Tibial nerve (tissue), 4 donors: ENCODE measurements at regions not wholly inside any gene's neighbourhood (a gene's known extent, or its start where the extent isn't known, plus 50 kb on each side); places are given as distances from the start of the nearest gene placed in this dataset.
"Not testable (repeated sequence)": the region's sequence is repeated elsewhere in the genome, so short reads cannot be mapped to it uniquely, and the experiment has no call there.

Source experiments
- DNase-seq, 2 donors: peaks; one replicate each; pipeline ENCODE4 v3.0.0-alpha.2; 2019; ENCODE audit warnings: low spot score in 2 of 2
- H3K27ac ChIP-seq, 4 donors: fragments of 200-600 bp; sonication (generic) in 3 of 4; one replicate each; pipeline ENCODE4 v1.5.1; 2017 to 2019; ENCODE audit warnings: mild to moderate bottlenecking in 1 of 4
- H3K27me3 ChIP-seq, 2 donors: fragments of 200-600 bp; sonication (generic) in 1 of 2; one replicate each; pipeline versions ENCODE4 v1.5.1 to v1.6.0; 2017 to 2019
- H3K36me3 ChIP-seq, 3 donors: fragments of 200-600 bp; sonication (generic); one replicate each; pipeline ENCODE4 v1.5.1; 2018 to 2019
- H3K4me1 ChIP-seq, 4 donors: fragments of 200-600 bp; sonication (generic) in 3 of 4; one replicate each; pipeline ENCODE4 v1.5.1; 2017 to 2019
- H3K4me3 ChIP-seq, 4 donors: fragments of 200-600 bp; sonication (generic) in 3 of 4; one replicate each; pipeline ENCODE4 v1.5.1; 2017 to 2019; ENCODE audit warnings: mild to moderate bottlenecking in 1 of 4, moderate library complexity in 1 of 4
- H3K9me3 ChIP-seq, 4 donors: fragments of 200-600 bp; sonication (generic) in 3 of 4; one replicate each; pipeline ENCODE4 v1.5.1; 2017 to 2019
- CTCF ChIP-seq, 5 experiments: fragments of 200-600 bp in 3 of 5; fragments of 450-650 bp in 2 of 5; sonication (generic) in 3 of 5; IDR thresholded peaks; one replicate each; pipeline ENCODE4 v1.5.1; 2016 to 2019; ENCODE audit warnings: antibody characterized with exemption in 5 of 5, mild to moderate bottlenecking in 3 of 5, moderate library complexity in 2 of 5
- EP300 ChIP-seq, 2 donors: sonication (generic); formaldehyde crosslinking; IDR thresholded peaks; one replicate each; pipeline ENCODE4 v1.6.1; 2017; ENCODE audit warnings: antibody characterized with exemption in 2 of 2, mild to moderate bottlenecking in 1 of 2
- POLR2A ChIP-seq, 2 donors: fragments of 450-650 bp; IDR thresholded peaks; one replicate each; pipeline ENCODE4 v1.6.1; 2017; ENCODE audit warnings: antibody characterized with exemption in 2 of 2, mild to moderate bottlenecking in 2 of 2, moderate library complexity in 2 of 2
- WGBS, 2 donors: methylation state at CpG; one replicate each; pipeline ENCODE4 v1.1.5; 2018; 5-methylcytosine and 5-hydroxymethylcytosine counted together

GRCh38 chr1:14163246-14163645, 435.2 kb upstream of the KAZN start:
- H3K36me3 ChIP-seq = no peaks in the 10 kb centered on the region
- H3K4me1 ChIP-seq = no peaks in the 10 kb centered on the region
- peaks cover 0 to 28% (median 3%) of the 10 kb centered on the region in 4 donors for H3K9me3 ChIP-seq
- TF ChIP-seq POLR2A (IDR thresholded peaks at IDR 0.05) (no peak), EP300 (IDR thresholded peaks at IDR 0.05) (no peak), CTCF (IDR thresholded peaks at IDR 0.05) (no peak)
- H3K27ac ChIP-seq = no peak overlapping the region
- no peak for DNase-seq
- 61 to 74% methylated on average over 4 of the region's 4 CpGs for WGBS, 2 donors
- H3K27me3 ChIP-seq = no peaks in the 10 kb centered on the region
- no peak overlapping the region for H3K4me3 ChIP-seq

- 21 to 27% methylated on average over 2 of the region's 2 CpGs for WGBS, 2 donors
- no peak overlapping the region for H3K27ac ChIP-seq
- H3K4me1 ChIP-seq = no peaks in the 10 kb centered on the region
- H3K27me3 ChIP-seq = no peaks in the 10 kb centered on the region
- H3K4me3 ChIP-seq = no peak overlapping the region
- H3K36me3 ChIP-seq = no peaks in the 10 kb centered on the region
- H3K9me3 ChIP-seq = peaks cover 0 to 16% (median 1%) of the 10 kb centered on the region in 4 donors
- no peak for TF ChIP-seq EP300 (IDR thresholded peaks at IDR 0.05)
- no peak for TF ChIP-seq POLR2A (IDR thresholded peaks at IDR 0.05)
- no peak for TF ChIP-seq CTCF (IDR thresholded peaks at IDR 0.05)
- no peak for DNase-seq
Observed at GRCh38 chr1:14165371-14165801, 433.1 kb upstream of the KAZN start.

GRCh38 chr1:14167884-14168283, 430.6 kb upstream of the KAZN start:
- H3K36me3 ChIP-seq = no peaks in the 10 kb centered on the region
- H3K4me3 ChIP-seq = no peak overlapping the region
- TF ChIP-seq CTCF (IDR thresholded peaks at IDR 0.05) (no peak), EP300 (IDR thresholded peaks at IDR 0.05) (no peak), POLR2A (IDR thresholded peaks at IDR 0.05) (no peak)
- no peaks in the 10 kb centered on the region for H3K27me3 ChIP-seq
- DNase-seq = no peak
- no peak overlapping the region for H3K27ac ChIP-seq
- H3K9me3 ChIP-seq = peaks cover 0 to 16% (median under 1%) of the 10 kb centered on the region in 4 donors
- no peaks in the 10 kb centered on the region for H3K4me1 ChIP-seq
- 87 to 92% methylated on average over 10 of the region's 10 CpGs for WGBS, 2 donors

- TF ChIP-seq CTCF (IDR thresholded peaks at IDR 0.05) (no peak), EP300 (IDR thresholded peaks at IDR 0.05) (no peak), POLR2A (IDR thresholded peaks at IDR 0.05) (no peak)
- Histone ChIP-seq H3K9me3 (peaks cover 0 to 10% (median 0%) of the 10 kb centered on the region in 4 donors), H3K4me3 (no peak overlapping the region), H3K27ac (no peak overlapping the region), H3K36me3 (no peaks in the 10 kb centered on the region), H3K4me1 (no peaks in the 10 kb centered on the region), H3K27me3 (no peaks in the 10 kb centered on the region)
- WGBS, 2 donors = 87 to 89% methylated on average over 10 of the region's 10 CpGs
- no peak for DNase-seq
Observed at GRCh38 chr1:14168326-14169063, 430.0 kb upstream of the KAZN start.

- WGBS, 2 donors = 70 to 72% methylated on average over 5 of the region's 5 CpGs
- Histone ChIP-seq H3K27ac (no peak overlapping the region), H3K36me3 (no peaks in the 10 kb centered on the region), H3K4me3 (no peak overlapping the region), H3K9me3 (peaks cover 0 to 7% (median 0%) of the 10 kb centered on the region in 4 donors), H3K4me1 (no peaks in the 10 kb centered on the region), H3K27me3 (no peaks in the 10 kb centered on the region)
- peak in 1 of 2 donors; percentile 36 for DNase-seq
- TF ChIP-seq EP300 (IDR thresholded peaks at IDR 0.05) = no peak
Observed at GRCh38 chr1:14173598-14173997, 424.9 kb upstream of the KAZN start.

- DNase-seq, H3K9me3 ChIP-seq, H3K36me3 ChIP-seq, H3K27ac ChIP-seq, H3K4me1 ChIP-seq, H3K4me3 ChIP-seq, H3K27me3 ChIP-seq: not testable (repeated sequence)
- 68 to 74% methylated on average over 5 of the region's 5 CpGs for WGBS, 2 donors
Observed at GRCh38 chr1:14177866-14178265, 420.6 kb upstream of the KAZN start.
